GM19468 (cell line): ENCODE measurements at regions not wholly inside any gene's neighbourhood (a gene's known extent, or its start where the extent isn't known, plus 50 kb on each side); places are given as distances from the start of the nearest gene placed in this dataset.

Experiments
- ATAC-seq: cut with Tn5 transposase; IDR thresholded peaks from one replicate; pipeline ENCODE4 v1.9.1; 2021; ENCODE audit warnings: mild to moderate bottlenecking, moderate library complexity, moderate number of reproducible peaks; ENCODE audit not compliant: unreplicated experiment; ENCODE audit errors: extremely low read depth

DNA sequence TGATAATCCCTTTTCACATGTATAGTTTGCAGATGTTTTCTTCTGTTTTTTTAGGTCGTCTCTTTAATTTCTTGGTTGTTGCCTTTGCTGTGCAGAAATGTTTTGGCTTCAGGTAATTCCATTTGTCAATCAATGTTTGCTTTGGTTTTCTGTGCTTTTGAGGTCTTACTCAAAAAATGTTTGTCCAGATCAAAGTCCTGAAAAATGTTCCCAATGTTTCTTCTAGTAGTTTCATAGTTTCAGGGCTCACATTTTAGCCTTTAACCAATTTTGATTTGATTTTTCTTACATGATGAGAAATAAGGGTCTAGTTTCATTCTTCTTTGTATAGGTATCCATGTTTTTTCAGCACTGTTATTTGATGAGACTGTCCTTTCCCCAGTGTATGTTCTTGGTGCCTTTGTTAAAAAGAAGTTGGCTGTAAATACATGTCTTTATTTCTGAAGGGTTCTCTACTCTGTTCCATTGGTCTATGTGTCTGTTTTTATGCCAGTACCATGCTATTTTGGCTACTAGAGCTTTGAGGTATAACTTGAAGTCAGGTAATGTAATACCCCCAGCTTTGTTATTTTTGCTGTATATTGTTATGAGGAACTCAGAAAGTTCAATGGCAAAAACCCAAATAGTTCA, 578.7 kb upstream of the SEL1L start:
- ATAC-seq: no peak

DNA sequence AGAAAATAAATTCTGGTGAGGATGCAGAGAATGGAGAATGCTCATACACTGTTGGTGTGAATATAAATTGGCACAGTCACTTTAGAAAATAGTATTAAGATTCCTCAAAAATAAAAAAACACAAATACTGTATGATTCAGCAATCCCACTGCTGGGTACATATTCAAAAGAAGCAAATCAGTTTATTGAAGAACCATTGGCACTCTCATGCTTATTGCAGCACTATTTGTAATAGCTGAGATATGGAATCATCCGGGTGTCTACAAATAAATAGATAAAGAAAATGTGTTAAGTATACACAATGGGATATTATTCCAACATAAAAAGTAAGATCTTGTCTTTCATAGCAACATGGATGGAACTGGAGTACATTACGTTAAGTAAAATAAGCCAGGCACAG, 579.4 kb upstream of the SEL1L start:
- ATAC-seq: no peak

DNA sequence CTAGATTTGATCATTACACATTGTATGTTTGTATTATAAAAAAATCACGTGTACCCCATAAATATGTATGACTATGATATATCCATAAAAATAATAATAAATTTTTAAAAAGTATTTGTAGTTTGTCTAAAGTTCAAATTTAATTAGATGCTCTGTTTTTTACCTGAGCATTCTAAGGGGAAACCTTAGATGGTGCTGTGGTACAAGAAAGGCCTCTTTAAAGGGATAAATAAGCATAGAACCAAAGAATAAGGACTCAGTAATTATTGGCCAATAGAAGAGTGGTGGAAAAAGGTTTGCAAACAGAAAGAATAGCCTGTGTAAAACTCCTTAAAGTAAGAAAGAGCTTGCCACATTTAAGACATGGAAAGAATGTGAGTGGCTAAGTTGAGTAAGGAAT, 580.1 kb upstream of the SEL1L start:
- no peak for ATAC-seq

DNA sequence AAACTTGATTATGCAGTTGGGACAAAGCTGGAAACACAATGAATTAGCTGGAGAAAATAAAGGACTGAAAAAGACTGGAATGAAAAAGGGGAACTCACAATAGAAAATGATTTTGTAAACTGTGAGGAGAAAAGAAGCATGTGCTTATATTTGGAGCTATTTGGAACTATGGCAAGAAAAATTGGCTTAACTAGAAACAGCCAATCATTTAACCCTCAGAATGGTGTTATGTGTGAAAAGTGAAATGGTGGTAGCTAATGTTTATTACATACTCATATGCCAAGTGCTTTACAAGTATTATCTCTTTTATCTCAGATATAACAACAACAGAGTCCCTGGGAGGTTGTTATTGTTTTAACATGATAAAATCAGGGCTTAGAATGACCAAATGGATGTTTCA, 583.1 kb upstream of the SEL1L start:
- no peak for ATAC-seq

DNA sequence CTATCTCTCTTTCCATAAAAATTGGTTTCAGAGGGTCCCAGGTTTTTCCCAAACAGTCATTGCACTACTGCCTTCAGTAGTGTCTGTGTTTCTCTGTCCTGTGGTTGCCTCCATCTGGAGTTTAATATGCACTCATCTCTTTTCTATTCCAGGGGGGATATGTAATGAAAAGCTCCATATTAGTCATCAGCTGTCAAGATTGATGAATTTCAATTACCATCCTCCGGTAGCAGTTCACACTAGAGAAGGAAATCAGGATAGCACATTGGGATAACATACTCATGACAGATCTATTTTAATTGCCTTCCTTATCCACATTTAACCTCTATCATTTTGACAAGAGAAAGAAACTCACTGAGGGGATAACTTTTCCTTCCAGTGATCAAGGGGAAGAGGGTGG, 589.0 kb upstream of the SEL1L start:
- no peak for ATAC-seq

DNA sequence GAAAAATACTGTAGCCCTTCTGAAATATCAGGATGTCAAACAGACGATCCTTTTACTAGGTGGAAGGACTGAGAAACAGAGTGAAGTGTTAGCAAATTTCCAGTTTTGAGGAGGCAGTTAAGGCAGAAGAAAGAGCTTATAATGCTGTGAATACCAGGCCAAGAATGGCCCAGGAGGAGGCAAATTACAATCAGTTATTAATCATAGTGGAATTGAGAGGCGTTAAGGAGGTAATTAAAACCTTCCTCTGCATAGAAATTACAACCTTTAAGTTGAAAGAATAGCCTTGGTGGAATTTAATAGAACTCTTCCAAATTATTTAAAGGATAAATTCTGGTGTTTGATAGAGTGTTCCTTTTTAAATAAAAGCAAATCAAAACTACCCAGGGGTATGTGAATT, 590.9 kb upstream of the SEL1L start:
- ATAC-seq: no peak

DNA sequence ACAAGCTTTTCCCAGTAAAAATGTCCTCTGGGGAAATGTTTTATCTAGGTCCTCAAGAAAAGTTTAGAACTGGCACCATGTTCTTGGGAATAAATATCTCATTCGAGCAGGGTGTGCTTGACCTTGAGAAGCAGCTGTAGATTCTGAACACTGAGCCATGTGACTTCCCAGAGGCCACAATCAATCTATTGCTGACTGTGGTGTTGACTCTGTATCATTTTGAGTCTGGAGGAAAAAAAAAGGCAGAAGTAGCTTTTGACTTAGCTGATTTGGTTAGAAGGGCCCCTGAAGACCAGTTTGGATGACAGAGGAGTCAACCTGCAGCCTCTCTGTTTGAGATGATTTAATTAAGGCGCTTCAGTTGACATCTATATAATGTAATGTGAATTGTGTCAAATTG, 592.4 kb upstream of the SEL1L start:
- ATAC-seq: no peak

DNA sequence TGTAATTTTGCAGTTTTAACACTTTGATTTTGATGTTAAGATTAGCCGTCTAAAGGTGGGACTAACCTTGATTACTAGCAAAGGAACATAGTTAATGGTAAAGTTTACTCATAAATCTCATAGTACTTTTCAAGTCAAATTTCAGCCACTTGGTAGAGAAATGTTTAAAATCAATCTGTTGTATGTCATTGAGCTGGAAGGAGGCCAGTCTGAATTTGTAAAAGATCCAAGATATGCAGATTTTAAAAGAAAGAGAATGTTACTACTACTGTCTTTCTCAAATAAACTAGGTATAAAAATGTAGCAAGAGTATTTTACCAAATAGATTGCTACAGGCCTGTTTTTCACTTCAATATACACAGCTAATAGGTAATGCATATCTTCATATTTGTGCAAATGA, 600.8 kb upstream of the SEL1L start:
- ATAC-seq: no peak

DNA sequence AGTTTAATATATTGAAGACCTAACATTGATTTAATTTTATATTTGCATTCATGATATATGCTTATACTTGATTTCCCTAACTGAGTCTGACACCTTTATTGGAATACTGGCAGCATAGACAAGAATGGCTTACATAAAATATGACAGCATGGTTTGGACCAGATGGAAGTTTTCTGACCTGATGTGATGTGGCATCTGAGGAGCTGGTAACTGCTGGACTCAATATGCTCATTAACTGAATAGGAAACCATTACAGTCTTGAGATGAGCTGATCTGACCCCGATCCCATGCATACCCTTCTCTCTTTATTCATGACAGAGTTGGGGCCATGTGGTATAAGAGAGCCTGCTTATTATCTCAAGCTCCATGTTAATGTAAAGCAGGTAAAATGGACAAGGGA, 604.8 kb upstream of the SEL1L start:
- no peak for ATAC-seq

DNA sequence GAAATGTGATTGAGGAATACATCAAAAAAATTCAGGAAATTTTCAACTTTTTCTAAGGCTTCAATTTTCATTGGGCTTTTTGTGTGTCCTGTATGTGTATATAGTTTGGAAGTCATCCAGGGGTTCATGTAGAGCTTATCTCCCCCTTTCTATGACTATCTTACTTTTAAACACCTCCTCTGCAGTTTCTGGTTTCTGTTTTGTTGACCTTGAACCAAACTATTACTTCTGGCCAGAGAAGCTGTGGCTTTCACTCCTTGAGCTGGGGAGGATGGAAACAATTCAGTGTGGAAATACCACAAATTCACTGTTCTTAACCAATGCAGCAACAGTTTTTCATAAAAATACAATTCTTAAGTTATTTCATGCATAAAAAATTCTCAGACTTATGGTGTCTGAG, 613.2 kb upstream of the SEL1L start:
- ATAC-seq: no peak

DNA sequence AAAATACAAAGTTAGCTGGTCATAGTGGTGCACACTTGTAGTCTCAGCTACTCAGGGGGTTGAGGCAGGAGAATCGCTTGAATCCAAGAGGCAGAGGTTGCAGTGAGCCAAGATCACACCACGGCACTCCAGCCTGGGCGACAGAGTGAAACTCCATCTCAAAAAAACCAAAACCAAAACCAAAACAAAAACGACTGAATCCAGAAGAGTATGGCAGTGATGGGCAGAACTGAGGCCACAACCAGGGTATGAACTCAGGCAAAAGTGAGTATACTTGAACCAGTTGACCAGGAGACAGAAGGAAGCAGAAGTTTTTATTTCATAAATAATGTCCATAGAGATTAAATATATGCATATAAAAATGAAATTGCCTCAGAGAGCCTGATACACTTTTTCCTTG, 620.0 kb upstream of the SEL1L start:
- no peak for ATAC-seq

DNA sequence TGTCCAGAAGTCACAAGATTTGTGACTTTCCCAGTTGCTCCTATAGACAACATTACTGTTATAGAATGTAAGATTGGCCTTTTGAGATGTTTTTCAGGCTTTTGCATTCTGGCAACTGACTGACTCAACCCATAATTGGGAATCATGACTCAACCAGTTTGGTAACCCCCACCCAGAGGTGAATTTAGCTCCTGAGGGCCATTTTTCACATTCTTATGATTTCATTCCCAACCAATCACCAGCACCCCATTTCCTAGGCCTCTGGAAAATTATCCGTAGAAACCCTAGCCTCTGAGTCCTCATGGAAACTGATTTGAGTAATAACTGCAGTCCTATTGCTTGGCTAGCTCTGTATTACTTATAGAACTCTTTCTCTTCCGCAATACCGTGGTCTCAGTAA, 626.0 kb upstream of the SEL1L start:
- no peak for ATAC-seq

DNA sequence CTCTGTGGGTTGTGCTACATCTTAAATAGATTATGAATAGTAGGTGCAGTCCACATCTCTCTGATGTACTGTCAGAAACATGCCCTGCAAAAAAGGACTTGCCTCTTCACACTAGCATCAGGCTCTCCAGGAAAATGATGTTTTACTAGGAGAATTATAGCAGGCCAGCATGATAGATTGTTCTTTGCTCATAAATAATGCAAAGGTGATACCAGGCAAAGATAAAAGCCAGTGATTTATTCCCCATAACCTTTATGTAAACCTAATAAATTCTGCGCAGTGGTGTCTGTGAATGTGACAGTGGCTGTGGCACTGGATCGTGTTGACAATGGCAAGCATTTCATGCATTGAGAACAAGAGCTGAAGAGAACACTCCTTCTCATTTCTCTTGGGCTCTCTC, 646.5 kb upstream of the SEL1L start:
- no peak for ATAC-seq

DNA sequence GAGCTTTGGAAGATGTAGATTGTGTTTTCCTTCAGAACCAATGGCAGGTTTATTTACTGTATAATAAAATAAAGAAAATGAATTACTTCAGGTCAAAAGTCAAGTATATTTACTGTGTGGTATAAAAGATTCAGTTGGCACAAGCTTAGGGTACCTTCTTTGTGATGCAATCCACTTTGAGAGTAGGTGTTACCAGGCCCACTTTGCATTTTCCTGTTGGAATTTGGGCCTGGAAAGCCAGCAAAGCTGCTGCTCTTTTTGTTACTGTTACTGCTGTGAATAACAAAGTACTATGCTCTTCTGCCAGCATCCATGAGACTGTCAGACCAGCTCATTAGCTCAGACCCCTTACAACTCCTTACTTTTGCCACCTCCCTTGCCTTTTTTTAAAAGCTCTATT, 649.0 kb upstream of the SEL1L start:
- no peak for ATAC-seq

DNA sequence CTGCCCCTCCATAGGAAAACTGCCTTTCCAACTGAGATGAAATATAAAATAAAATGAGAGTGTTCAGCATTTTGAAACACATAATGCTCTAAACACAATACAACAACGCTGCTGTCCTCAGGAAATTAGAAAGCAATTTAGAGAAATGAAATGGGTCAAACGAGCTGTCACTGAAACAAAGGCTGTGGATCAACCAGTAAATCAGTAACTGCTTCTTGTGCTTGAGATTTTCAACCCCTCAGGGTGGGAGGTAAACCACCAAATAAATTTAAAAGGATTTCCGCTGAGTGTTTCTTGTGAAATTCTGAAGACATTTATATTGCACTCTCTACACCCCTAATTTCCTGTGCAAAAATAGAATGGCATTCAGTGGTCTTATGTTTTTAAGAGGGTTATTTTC, 657.1 kb upstream of the SEL1L start:
- no peak for ATAC-seq

DNA sequence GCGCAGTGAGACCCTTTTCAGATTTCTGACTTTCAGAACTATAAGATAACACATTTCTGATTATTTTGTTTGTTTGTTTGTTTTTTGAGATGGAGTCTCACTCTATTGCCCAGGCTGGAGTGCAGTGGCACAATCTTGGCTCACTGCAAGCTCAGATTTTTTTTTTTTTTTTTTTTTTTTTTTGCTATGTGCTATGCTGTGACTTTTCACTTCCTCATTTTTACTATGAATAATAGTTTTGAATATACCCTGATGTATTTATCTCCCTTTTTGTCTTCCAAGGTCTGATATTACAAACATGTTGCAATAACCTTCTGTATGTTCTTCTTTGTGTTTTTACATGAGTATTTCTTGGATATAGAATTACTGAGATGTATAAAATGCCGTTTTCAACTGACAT, 658.7 kb upstream of the SEL1L start:
- no peak for ATAC-seq

DNA sequence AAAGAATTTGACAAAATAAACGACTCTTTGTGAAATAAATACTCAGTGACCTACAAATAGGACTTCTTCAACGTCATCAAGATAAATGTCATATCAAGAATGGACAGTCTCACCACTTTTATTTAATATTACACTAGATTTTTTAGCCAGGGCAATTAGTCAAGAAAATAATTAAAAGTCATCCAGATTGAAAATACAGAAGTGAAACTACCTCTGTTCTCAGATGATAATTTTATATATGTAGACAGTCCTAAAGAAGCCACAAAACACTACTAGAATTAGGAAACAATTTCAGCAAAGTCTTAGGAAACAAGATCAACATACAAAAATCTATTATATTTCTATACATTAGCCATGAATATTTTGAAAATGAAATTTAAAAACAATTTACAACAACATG, 689.6 kb upstream of the SEL1L start:
- ATAC-seq: no peak

DNA sequence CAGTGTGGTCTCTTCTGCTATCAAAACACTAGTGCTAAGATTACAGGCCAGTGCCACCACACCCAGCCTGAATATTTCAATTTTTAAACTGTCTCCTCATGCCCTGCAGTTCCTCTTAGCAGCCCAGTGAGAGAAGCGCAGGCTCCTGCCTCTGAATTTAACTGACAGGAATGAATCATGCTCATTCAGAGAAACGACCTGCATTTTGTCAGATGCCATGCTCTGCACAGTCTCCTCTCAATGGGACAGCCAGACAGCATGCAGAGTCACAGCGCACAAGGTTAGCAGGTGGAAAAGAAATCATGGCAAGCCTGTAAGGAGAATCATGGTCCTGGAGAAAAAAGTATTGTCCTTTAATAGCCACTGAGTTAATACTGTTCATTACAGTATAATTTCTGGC, 691.0 kb upstream of the SEL1L start:
- ATAC-seq: no peak

DNA sequence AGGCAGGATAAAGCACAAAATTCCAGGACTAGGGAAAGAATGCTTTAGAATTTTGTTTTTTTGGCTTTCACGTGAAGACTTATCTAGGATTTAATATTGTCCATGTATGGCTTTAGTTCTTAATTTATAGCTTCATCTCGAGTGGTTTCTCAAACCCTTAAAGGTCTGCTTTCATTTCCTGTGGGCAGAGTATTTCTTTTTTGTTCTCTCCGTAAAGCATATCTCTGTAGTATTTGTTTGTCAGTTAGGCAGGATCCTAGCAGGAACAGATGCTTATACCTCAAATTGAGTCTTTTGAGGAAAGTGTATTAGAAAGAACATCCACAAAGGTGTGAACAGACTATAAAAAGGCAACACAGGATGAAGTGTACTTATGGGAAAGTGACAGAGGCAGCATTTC, 697.1 kb upstream of the SEL1L start:
- ATAC-seq: no peak

DNA sequence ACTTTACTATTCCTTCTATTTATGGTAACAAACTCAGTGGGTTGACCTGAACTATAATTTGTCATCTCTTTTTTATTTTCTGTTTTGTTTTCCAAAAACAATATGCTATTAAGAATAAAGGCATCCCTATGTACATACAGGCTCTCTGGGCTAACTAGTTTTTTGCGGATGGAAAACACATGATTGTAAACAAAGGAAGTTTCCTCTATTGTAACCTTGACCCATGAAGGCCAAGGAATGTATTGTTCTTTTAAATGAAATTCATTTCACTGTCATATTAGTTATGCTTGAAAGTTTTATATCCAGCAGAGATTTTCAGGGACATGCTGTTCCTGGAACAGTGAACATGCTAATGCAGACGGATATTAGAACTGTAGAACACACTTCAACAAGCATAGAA, 705.0 kb upstream of the SEL1L start:
- ATAC-seq: no peak

DNA sequence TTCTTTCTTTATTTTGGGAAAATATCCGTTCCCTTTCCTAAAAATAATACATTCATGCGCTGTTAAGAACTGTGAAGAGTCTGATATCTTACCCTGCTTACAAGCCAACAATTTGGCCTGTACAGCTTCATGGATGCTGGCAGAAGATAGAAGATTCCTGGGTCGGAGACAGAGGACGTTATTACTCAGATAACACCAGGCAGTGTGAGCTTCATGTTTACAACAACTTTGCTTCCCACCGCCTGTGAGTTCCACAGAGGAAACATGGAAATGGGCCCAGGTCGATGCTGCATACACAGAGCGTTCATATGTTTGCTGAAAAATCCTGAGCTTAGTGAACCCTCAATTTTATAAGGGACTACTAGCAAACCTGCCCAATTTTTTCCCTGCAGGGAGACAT, 705.6 kb upstream of the SEL1L start:
- no peak for ATAC-seq

DNA sequence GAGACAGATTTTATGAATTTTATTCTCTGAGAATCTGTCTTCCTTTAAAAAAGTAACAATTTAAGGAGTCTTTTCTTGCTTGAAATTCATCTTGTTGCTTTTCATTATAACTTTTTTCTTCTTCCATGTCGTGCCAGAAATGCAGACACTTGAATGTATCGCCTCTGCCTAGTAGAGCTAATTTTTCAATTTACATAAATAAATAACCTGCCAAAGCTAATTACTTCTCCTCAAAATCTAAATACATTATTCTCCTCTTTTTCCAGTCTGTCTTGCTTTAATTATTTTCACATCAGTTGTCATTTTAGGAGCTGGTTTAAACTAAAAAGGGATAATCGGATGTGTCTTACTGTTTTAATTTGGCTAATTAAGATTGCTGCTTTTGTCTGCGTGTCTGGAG, 711.1 kb upstream of the SEL1L start:
- no peak for ATAC-seq

DNA sequence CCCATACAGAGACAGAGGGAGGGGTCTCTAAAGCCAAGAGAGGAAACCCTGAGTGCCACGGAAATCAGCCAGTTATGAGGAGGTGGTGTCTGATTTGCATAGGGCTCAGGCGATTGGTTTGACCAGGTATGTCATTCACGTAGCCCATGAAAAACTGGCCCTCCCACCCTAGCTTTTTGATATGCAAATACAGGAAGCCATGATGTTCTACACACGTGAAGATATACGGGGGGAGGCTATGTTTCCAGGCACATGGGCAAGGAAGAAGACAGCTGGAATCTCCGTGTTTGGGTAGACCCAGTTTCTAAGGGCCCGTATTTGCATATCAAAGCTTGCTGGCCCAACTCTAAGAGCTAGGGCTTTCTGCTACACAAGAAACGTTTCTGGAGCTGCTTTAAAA, 717.8 kb upstream of the SEL1L start:
- ATAC-seq: no peak
